ENCODE measurements at regions not wholly inside any gene's neighbourhood (a gene's known extent, or its start where the extent isn't known, plus 50 kb on each side); places are given as distances from the start of the nearest gene placed in this dataset.

DNA sequence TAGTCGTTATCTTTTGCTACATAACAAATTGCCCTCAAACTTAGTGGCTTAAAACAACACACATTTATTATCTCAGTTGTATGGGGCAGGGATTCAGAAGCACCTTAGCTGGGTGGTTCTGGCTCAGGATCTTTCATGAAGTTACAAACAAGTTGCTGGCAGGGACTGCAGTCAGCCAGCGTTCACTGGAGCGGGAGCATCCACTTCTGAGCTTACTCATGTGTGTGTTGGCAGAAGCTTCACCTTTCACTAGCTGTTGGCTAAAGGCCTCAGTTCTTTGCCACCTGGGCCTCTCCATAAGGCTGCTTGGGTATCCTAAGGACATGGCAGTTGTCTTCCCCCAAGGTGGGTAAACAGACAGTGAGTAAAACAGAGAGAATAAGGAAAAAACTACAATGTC is 365.7 kb downstream of the RPS29 start:
- ChIA-PET CTCF (no interaction called here), POLR2A (no interaction called here)
- Mint-ChIP-seq H3K27ac (no peak overlapping the region), H3K27me3 (peaks cover 1 to 7% of the 10 kb centered on the region in 2 donors), H3K4me1 (no peaks in the 10 kb centered on the region), H3K4me3 (no peak overlapping the region), H3K36me3 (no peaks in the 10 kb centered on the region), H3K9me3 (no peaks in the 10 kb centered on the region)
- no peak for DNase-seq
- no peak for ATAC-seq (replicated peaks in 1 of 4)
- H3K4me3 ChIP-seq (ENCODE audit: control insufficient read depth in 1 of 2, extremely low read depth in 1 of 2, low read length in 1 of 2) = no peak overlapping the region
- no peaks in the 10 kb centered on the region for H3K9me3 ChIP-seq
- no peak overlapping the region for H3K27ac ChIP-seq (ENCODE audit: low read length)
- H3K36me3 ChIP-seq (ENCODE audit: control insufficient read depth in 2 of 2, extremely low read depth in 1 of 2, insufficient read depth in 1 of 2, low read length in 1 of 2) = no peaks in the 10 kb centered on the region
- H3K27me3 ChIP-seq (replicated peaks in 1 of 2; ENCODE audit: control insufficient read depth in 2 of 2, extremely low read depth in 1 of 2, insufficient read depth in 2 of 2, low read length in 1 of 2) = no peaks in the 10 kb centered on the region
- H3K4me1 ChIP-seq (ENCODE audit: control insufficient read depth in 1 of 2, extremely low read depth in 1 of 2, insufficient read depth in 2 of 2, low read length in 2 of 2) = no peaks in the 10 kb centered on the region
- WGBS (ENCODE audit: insufficient coverage) = 94% methylated on average over 2 of the region's 3 CpGs

GRCh38 chr14:49218436-49219092 is 367.6 kb downstream of the RPS29 start:
- H3K9me3 Mint-ChIP-seq = no peaks in the 10 kb centered on the region
- ATAC-seq (replicated peaks in 1 of 4) (no peak), DNase-seq (no peak)
- H3K36me3 ChIP-seq (ENCODE audit: control insufficient read depth in 2 of 2, extremely low read depth in 1 of 2, insufficient read depth in 1 of 2, low read length in 1 of 2) = no peaks in the 10 kb centered on the region
- ChIA-PET CTCF (no interaction called here), POLR2A (no interaction called here)
- H3K4me1 ChIP-seq (ENCODE audit: control insufficient read depth in 1 of 2, extremely low read depth in 1 of 2, insufficient read depth in 2 of 2, low read length in 2 of 2) = no peaks in the 10 kb centered on the region
- no peaks in the 10 kb centered on the region for H3K4me1 Mint-ChIP-seq
- peaks cover 4 to 7% of the 10 kb centered on the region in 2 donors for H3K27me3 Mint-ChIP-seq
- no peak overlapping the region for H3K27ac Mint-ChIP-seq
- H3K9me3 ChIP-seq = no peaks in the 10 kb centered on the region
- no peaks in the 10 kb centered on the region for H3K27me3 ChIP-seq (replicated peaks in 1 of 2; ENCODE audit: control insufficient read depth in 2 of 2, extremely low read depth in 1 of 2, insufficient read depth in 2 of 2, low read length in 1 of 2)
- H3K36me3 Mint-ChIP-seq = no peaks in the 10 kb centered on the region
- 100% methylated on average over 2 of the region's 5 CpGs for WGBS (ENCODE audit: insufficient coverage)
- H3K27ac ChIP-seq (ENCODE audit: low read length) = no peak overlapping the region
- H3K4me3 Mint-ChIP-seq = no peak overlapping the region
- no peak overlapping the region for H3K4me3 ChIP-seq (ENCODE audit: control insufficient read depth in 1 of 2, extremely low read depth in 1 of 2, low read length in 1 of 2)

GRCh38 chr14:49212721-49213120 is 373.5 kb downstream of the RPS29 start:
- H3K4me1 Mint-ChIP-seq = no peaks in the 10 kb centered on the region
- no peak overlapping the region for H3K4me3 Mint-ChIP-seq
- no peak overlapping the region for H3K4me3 ChIP-seq (ENCODE audit: control insufficient read depth in 1 of 2, extremely low read depth in 1 of 2, low read length in 1 of 2)
- H3K36me3 ChIP-seq (ENCODE audit: control insufficient read depth in 2 of 2, extremely low read depth in 1 of 2, insufficient read depth in 1 of 2, low read length in 1 of 2) = no peaks in the 10 kb centered on the region
- no peak overlapping the region for H3K27ac Mint-ChIP-seq
- CTCF ChIA-PET = no interaction called here
- no peak for DNase-seq
- H3K4me1 ChIP-seq (ENCODE audit: control insufficient read depth in 1 of 2, extremely low read depth in 1 of 2, insufficient read depth in 2 of 2, low read length in 2 of 2) = no peaks in the 10 kb centered on the region
- POLR2A ChIA-PET = no interaction called here
- H3K27me3 ChIP-seq (replicated peaks in 1 of 2; ENCODE audit: control insufficient read depth in 2 of 2, extremely low read depth in 1 of 2, insufficient read depth in 2 of 2, low read length in 1 of 2) = peaks cover 0 to 2% of the 10 kb centered on the region in 2 experiments
- H3K9me3 Mint-ChIP-seq = no peaks in the 10 kb centered on the region
- H3K27ac ChIP-seq (ENCODE audit: low read length) = no peak overlapping the region
- peaks cover 0 to 2% of the 10 kb centered on the region in 2 donors for H3K27me3 Mint-ChIP-seq
- H3K36me3 Mint-ChIP-seq = no peaks in the 10 kb centered on the region
- WGBS (ENCODE audit: insufficient coverage) = 50% methylated on average over 2 of the region's 4 CpGs
- no peaks in the 10 kb centered on the region for H3K9me3 ChIP-seq
- ATAC-seq (replicated peaks in 1 of 4) = no peak

DNA sequence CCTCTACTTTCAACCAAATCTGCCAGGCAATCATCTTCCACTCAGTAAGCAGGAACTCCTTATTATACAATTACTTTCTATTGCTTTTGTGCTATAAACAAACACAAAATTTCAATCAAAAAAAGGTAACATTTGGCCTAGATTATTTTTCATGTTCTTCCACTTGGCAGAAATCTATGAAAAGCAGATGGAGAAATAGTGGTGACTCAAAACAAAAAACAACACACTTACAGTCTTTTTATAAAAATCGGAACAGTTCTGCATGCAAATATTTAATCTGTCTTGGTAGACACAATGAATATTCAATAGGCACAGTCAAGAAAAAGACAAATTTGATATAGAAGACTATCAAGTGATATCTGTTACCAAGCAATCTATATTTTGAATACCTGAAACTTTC is 376.8 kb downstream of the RPS29 start:
- no peak overlapping the region for H3K27ac ChIP-seq (ENCODE audit: low read length)
- H3K4me3 ChIP-seq (ENCODE audit: control insufficient read depth in 1 of 2, extremely low read depth in 1 of 2, low read length in 1 of 2) = no peak overlapping the region
- H3K27ac Mint-ChIP-seq = no peak overlapping the region
- ChIA-PET POLR2A (no interaction called here), CTCF (no interaction called here)
- H3K9me3 ChIP-seq = no peaks in the 10 kb centered on the region
- DNase-seq (no peak), ATAC-seq (replicated peaks in 1 of 4) (no peak)
- peaks cover 0 to 2% of the 10 kb centered on the region in 2 experiments for H3K27me3 ChIP-seq (replicated peaks in 1 of 2; ENCODE audit: control insufficient read depth in 2 of 2, extremely low read depth in 1 of 2, insufficient read depth in 2 of 2, low read length in 1 of 2)
- no peaks in the 10 kb centered on the region for H3K4me1 ChIP-seq (ENCODE audit: control insufficient read depth in 1 of 2, extremely low read depth in 1 of 2, insufficient read depth in 2 of 2, low read length in 2 of 2)
- H3K27me3 Mint-ChIP-seq = peaks cover 0 to 7% of the 10 kb centered on the region in 2 donors
- H3K36me3 ChIP-seq (ENCODE audit: control insufficient read depth in 2 of 2, extremely low read depth in 1 of 2, insufficient read depth in 1 of 2, low read length in 1 of 2) = no peaks in the 10 kb centered on the region
- WGBS (ENCODE audit: insufficient coverage) = no CpG with 5 or more reads among the region's 1 CpG
- H3K9me3 Mint-ChIP-seq = no peaks in the 10 kb centered on the region
- no peaks in the 10 kb centered on the region for H3K36me3 Mint-ChIP-seq
- no peaks in the 10 kb centered on the region for H3K4me1 Mint-ChIP-seq
- no peak overlapping the region for H3K4me3 Mint-ChIP-seq

GRCh38 chr14:49206828-49207227 is 379.4 kb downstream of the RPS29 start:
- Mint-ChIP-seq H3K4me1 (no peaks in the 10 kb centered on the region), H3K9me3 (no peaks in the 10 kb centered on the region), H3K27me3 (peaks cover 0 to 12% of the 10 kb centered on the region in 2 donors), H3K4me3 (no peak overlapping the region), H3K36me3 (no peaks in the 10 kb centered on the region), H3K27ac (no peak overlapping the region)
- no peak for ATAC-seq (replicated peaks in 1 of 4)
- Histone ChIP-seq H3K4me3 (ENCODE audit: control insufficient read depth in 1 of 2, extremely low read depth in 1 of 2, low read length in 1 of 2) (no peak overlapping the region), H3K9me3 (no peaks in the 10 kb centered on the region), H3K4me1 (ENCODE audit: control insufficient read depth in 1 of 2, extremely low read depth in 1 of 2, insufficient read depth in 2 of 2, low read length in 2 of 2) (no peaks in the 10 kb centered on the region), H3K27ac (ENCODE audit: low read length) (no peak overlapping the region), H3K27me3 (replicated peaks in 1 of 2; ENCODE audit: control insufficient read depth in 2 of 2, extremely low read depth in 1 of 2, insufficient read depth in 2 of 2, low read length in 1 of 2) (peaks cover 0 to 2% of the 10 kb centered on the region in 2 experiments), H3K36me3 (ENCODE audit: control insufficient read depth in 2 of 2, extremely low read depth in 1 of 2, insufficient read depth in 1 of 2, low read length in 1 of 2) (no peaks in the 10 kb centered on the region)
- no peak for DNase-seq
- WGBS (ENCODE audit: insufficient coverage) = 77% methylated on average over 5 of the region's 9 CpGs
- CTCF ChIA-PET = no interaction called here
- POLR2A ChIA-PET = no interaction called here

DNA sequence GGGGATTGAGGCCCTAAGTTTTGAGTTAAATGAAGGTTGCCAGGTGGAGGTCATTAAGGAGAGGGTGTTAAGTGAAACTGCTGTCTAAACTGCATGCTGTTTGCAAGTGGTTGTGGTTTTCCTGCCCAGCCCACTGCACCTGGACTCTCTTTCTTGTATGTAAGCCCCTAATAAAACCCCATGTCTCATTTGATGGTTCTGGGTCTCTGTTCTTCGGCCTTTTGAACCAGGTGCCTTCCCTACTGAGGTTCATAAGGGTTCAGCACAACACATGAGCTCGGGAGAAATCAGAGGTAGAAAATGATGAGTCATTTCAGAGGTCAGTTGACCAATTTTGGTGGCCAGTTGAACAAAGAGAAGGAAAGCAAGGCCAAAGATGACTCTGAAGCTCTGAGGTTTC is 382.5 kb downstream of the RPS29 start:
- no peak for DNase-seq
- no peak for ATAC-seq (replicated peaks in 1 of 4)
- no peaks in the 10 kb centered on the region for H3K36me3 ChIP-seq (ENCODE audit: control insufficient read depth in 2 of 2, extremely low read depth in 1 of 2, insufficient read depth in 1 of 2, low read length in 1 of 2)
- H3K4me1 ChIP-seq (ENCODE audit: control insufficient read depth in 1 of 2, extremely low read depth in 1 of 2, insufficient read depth in 2 of 2, low read length in 2 of 2) = no peaks in the 10 kb centered on the region
- H3K36me3 Mint-ChIP-seq = no peaks in the 10 kb centered on the region
- ChIA-PET CTCF (no interaction called here), POLR2A (no interaction called here)
- H3K4me3 Mint-ChIP-seq = no peak overlapping the region
- H3K27ac ChIP-seq (ENCODE audit: low read length) = no peak overlapping the region
- no peaks in the 10 kb centered on the region for H3K9me3 ChIP-seq
- H3K27me3 ChIP-seq (replicated peaks in 1 of 2; ENCODE audit: control insufficient read depth in 2 of 2, extremely low read depth in 1 of 2, insufficient read depth in 2 of 2, low read length in 1 of 2) = no peaks in the 10 kb centered on the region
- H3K4me1 Mint-ChIP-seq = no peaks in the 10 kb centered on the region
- no CpG with 5 or more reads among the region's 2 CpGs for WGBS (ENCODE audit: insufficient coverage)
- H3K4me3 ChIP-seq (ENCODE audit: control insufficient read depth in 1 of 2, extremely low read depth in 1 of 2, low read length in 1 of 2) = no peak overlapping the region
- H3K27ac Mint-ChIP-seq = no peak overlapping the region
- H3K9me3 Mint-ChIP-seq = no peaks in the 10 kb centered on the region
- H3K27me3 Mint-ChIP-seq = peaks cover 0 to 20% of the 10 kb centered on the region in 2 donors

- ChIA-PET CTCF (no interaction called here), POLR2A (no interaction called here)
- Mint-ChIP-seq H3K9me3 (no peaks in the 10 kb centered on the region), H3K4me3 (no peak overlapping the region), H3K27me3 (peaks cover 5 to 16% of the 10 kb centered on the region in 2 donors), H3K36me3 (no peaks in the 10 kb centered on the region), H3K27ac (no peak overlapping the region), H3K4me1 (no peaks in the 10 kb centered on the region)
- ATAC-seq (replicated peaks in 1 of 4) (no peak), DNase-seq (no peak)
- Histone ChIP-seq H3K9me3 (no peaks in the 10 kb centered on the region), H3K36me3 (ENCODE audit: control insufficient read depth in 2 of 2, extremely low read depth in 1 of 2, insufficient read depth in 1 of 2, low read length in 1 of 2) (no peaks in the 10 kb centered on the region), H3K27ac (ENCODE audit: low read length) (no peak overlapping the region), H3K27me3 (replicated peaks in 1 of 2; ENCODE audit: control insufficient read depth in 2 of 2, extremely low read depth in 1 of 2, insufficient read depth in 2 of 2, low read length in 1 of 2) (no peaks in the 10 kb centered on the region), H3K4me1 (ENCODE audit: control insufficient read depth in 1 of 2, extremely low read depth in 1 of 2, insufficient read depth in 2 of 2, low read length in 2 of 2) (no peaks in the 10 kb centered on the region), H3K4me3 (ENCODE audit: control insufficient read depth in 1 of 2, extremely low read depth in 1 of 2, low read length in 1 of 2) (no peak overlapping the region)
- 43% methylated on average over 2 of the region's 4 CpGs for WGBS (ENCODE audit: insufficient coverage)
Measured at GRCh38 chr14:49199159-49199558, 387.0 kb downstream of the RPS29 start.
